ENCODE measurements at regions not wholly inside any gene's neighbourhood (a gene's known extent, or its start where the extent isn't known, plus 50 kb on each side); places are given as distances from the start of the nearest gene placed in this dataset.

GRCh38 chr1:38760562-38760961, 99.0 kb downstream of the RRAGC start:
- TF ChIP-seq CTCF (IDR thresholded peaks at IDR 0.05; ENCODE audit: low read depth, low read length) = no peak
- DNase-seq (ENCODE audit: low read depth, low spot score) = no peak
- in situ Hi-C loops (cut with HindIII; ENCODE audit: low sequenced_read_pairs) = no loop called here
- no peak overlapping the region for H3K4me3 ChIP-seq (ENCODE audit: low read depth, low read length)

GRCh38 chr1:38758820-38759219, 100.8 kb downstream of the RRAGC start:
- TF ChIP-seq CTCF (IDR thresholded peaks at IDR 0.05; ENCODE audit: low read depth, low read length) = no peak
- in situ Hi-C loops (cut with HindIII; ENCODE audit: low sequenced_read_pairs) = no loop called here
- no peak for DNase-seq (ENCODE audit: low read depth, low spot score)
- no peak overlapping the region for H3K4me3 ChIP-seq (ENCODE audit: low read depth, low read length)

GRCh38 chr1:38746941-38747600, 112.5 kb downstream of the RRAGC start:
- DNase-seq (ENCODE audit: low read depth, low spot score) = no peak
- in situ Hi-C loops (cut with HindIII; ENCODE audit: low sequenced_read_pairs) = no loop called here
- TF ChIP-seq CTCF (IDR thresholded peaks at IDR 0.05; ENCODE audit: low read depth, low read length) = no peak
- H3K4me3 ChIP-seq (ENCODE audit: low read depth, low read length) = no peak overlapping the region

GRCh38 chr1:38746402-38746935, 113.1 kb downstream of the RRAGC start:
- in situ Hi-C loops (cut with HindIII; ENCODE audit: low sequenced_read_pairs) = no loop called here
- no peak for DNase-seq (ENCODE audit: low read depth, low spot score)
- no peak overlapping the region for H3K4me3 ChIP-seq (ENCODE audit: low read depth, low read length)
- TF ChIP-seq CTCF (IDR thresholded peaks at IDR 0.05; ENCODE audit: low read depth, low read length) = no peak

GRCh38 chr1:38745476-38746401, 113.8 kb downstream of the RRAGC start:
- TF ChIP-seq CTCF (IDR thresholded peaks at IDR 0.05; ENCODE audit: low read depth, low read length) = no peak
- in situ Hi-C loops (cut with HindIII; ENCODE audit: low sequenced_read_pairs) = no loop called here
- H3K4me3 ChIP-seq (ENCODE audit: low read depth, low read length) = no peak overlapping the region
- no peak for DNase-seq (ENCODE audit: low read depth, low spot score)

GRCh38 chr1:38744452-38745350, 114.9 kb downstream of the RRAGC start:
- TF ChIP-seq CTCF (IDR thresholded peaks at IDR 0.05; ENCODE audit: low read depth, low read length) = no peak
- in situ Hi-C loops (cut with HindIII; ENCODE audit: low sequenced_read_pairs) = no loop called here

More at GRCh38 chr1:38744452-38745350, 114.9 kb downstream of the RRAGC start:
- no peak overlapping the region for H3K4me3 ChIP-seq (ENCODE audit: low read depth, low read length)
- no peak for DNase-seq (ENCODE audit: low read depth, low spot score)

Measured in astrocyte of the spinal cord (primary cell).